ENCODE measurements at regions not wholly inside any gene's neighbourhood (a gene's known extent, or its start where the extent isn't known, plus 50 kb on each side); places are given as distances from the start of the nearest gene placed in this dataset.
"Not testable (repeated sequence)": the region's sequence is repeated elsewhere in the genome, so short reads cannot be mapped to it uniquely, and the experiment has no call there.

DNA sequence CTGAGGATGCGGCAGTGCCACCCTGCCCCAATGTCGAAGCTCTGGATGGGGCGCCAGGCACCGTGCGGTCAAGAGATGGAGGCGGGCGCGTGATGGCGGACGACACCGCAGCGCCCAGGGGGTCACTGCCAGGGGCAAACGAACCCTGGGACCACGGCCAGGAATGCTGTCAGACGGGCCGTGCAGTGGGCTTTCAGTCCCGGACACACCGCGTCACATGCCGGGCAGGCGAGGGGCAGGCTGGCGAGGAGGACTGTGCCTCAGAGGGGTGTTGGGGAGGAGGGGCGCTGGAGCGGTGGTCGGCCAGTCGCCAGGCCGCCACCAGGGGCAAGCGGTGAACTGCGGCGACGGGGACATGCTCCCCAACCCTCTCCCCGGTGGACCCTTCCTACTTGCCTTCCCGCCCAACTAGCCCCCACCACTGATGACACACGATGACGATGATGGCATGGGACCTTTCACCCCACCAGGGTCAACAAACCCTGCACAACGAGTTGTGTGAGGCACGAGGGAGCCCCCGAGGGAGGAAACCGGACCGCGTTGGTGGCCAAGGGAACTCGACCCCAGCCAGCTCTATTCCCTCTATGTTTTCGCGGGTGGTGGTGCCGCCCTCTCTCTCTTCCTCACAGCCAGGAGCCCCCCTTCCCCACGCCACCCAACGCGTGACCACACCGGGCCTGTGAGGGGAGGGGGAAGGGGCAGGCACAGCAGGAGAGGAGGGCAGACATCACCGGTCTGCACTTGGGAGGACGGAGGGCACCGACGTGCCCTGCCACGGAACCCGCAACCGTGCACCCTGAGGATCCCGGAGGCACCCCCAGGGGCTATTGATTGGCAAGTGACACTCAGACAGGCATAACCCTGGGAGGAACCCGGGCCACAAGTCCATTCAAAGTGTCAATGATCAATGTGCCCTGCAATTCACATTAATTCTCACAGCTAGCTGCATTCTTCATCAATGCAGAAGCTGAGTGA, 1960.9 kb upstream of the DEFB115 start:
- DNase-seq: no peak

DNA sequence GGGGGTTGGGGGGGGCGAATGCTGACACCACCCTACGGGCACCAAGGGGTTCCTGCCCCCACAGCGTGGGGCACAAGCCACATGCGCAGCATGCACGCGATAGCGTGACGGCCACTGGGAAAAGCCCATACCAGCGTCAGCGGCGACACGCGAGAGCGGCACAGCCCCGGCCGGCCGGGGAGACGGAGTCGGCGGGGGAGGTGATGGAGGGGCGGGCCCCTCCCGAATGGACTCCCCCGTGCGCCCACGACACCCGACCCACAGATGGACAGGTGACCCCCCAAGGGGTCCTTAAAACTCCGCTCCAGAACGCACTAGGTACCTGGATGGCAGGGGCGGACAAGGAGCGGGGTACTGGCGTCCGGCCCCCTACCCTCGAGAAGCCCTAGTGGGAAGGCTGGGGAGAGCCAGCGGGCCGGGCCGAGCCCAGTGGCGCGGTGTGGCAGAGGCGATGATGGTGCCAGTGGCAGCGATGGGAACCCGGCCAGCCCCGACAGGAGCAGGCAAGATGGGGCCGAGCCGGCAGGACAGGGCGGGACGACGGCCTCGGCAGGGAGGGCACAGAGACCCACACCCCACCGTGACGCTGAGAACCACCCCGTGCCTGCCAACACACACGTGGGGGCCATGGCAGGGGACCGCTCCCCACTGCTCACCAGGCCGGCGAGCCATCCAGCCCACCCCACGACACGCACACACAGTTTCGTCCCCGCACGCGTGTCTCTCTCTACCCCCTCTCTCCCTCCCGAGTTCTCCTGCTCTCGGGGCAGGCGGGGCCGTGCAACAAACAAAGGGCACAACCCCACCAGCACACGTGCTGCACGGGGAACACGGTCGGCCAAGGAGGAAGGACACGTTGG, 1959.8 kb upstream of the DEFB115 start:
- no peak for DNase-seq

DNA sequence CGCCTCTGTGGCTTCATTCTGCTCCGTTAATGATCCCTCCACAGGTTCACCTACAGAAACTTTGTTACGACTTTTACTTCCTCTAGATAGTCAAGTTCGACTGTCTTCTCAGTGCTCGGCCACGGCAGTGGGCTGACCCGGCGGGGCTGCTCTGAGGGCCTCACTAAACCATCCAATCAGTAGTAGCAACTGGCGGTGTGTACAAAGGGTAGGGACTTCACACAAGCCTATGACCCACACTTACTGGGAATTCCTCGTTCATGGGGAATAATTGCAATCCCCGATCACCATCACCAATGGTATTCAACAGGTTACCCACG, 1959.2 kb upstream of the DEFB115 start:
- no peak for DNase-seq

DNA sequence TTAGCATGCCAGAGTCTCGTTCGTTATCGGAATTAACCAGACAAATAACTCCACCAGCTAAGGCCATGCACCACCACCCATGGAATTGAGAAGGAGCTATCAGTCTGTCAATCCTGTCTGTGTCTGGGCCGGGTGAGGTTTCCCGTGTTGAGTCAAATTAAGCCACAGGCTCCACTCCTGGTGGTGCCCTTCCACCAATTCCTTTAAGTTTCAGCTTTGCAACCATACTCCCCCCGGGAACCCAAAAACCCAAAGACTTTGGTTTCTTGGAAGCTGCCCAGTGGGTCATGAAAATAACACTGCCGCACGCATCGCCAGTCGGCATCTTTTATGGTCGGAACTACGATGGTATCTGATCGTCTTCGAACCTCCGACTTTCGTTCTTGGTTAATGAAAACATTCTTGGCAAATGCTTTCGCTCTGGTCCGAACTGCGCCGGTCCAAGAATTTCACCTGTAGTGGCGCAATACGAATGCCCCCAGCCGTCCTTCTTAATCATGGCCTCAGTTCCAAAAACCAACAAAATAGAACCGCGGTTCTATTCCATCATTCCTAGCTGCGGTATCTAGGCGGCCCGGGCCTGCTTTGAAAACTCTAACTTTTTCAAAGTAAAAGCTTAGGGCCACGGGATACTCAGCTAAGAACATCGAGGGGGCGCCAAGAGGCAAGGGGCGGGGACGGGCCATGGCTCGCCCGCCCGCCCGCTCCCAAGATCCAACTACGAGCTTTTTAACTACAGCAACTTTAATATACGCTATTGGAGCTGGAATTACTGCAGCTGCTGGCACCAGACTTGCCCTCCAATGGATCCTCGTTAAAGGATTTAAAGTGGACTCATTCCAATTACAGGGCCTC, 1958.5 kb upstream of the DEFB115 start:
- DNase-seq: no peak

DNA sequence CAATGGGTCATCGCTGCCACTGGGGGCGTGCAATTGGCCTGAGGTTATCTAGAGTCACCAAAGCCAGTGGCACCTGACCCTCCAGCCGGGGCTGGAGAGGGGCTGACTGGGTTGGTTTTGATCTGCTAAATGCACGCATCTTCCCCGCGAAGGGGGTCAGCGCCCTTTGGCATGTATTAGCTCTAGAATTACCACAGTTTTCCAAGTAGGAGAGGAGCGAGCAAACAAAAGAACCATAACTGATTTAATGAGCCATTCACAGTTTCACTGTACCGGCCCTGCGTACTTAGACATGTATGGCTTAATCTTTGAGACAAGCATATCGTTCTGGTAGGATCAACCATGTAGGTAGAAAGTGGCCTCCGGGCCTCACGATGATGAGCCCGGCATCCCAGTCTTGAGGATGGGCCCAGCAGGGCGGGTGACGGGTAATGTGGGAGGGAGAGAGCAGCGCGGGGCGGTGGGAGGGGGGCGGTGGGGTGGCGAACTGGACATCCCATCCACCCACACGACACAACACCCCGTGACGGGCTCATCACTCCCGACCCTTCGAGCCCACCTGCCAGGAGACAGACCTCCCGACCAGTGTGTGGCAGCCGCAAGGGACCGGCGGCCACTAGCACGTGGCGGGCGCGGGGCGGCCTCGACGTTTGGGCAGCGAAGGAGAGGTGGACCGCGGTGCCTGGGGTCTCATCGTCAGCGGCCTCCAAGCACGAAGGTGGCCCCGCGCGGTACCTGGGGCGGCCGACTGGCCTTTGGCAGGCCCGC, 1957.5 kb upstream of the DEFB115 start:
- DNase-seq: no peak

DNA sequence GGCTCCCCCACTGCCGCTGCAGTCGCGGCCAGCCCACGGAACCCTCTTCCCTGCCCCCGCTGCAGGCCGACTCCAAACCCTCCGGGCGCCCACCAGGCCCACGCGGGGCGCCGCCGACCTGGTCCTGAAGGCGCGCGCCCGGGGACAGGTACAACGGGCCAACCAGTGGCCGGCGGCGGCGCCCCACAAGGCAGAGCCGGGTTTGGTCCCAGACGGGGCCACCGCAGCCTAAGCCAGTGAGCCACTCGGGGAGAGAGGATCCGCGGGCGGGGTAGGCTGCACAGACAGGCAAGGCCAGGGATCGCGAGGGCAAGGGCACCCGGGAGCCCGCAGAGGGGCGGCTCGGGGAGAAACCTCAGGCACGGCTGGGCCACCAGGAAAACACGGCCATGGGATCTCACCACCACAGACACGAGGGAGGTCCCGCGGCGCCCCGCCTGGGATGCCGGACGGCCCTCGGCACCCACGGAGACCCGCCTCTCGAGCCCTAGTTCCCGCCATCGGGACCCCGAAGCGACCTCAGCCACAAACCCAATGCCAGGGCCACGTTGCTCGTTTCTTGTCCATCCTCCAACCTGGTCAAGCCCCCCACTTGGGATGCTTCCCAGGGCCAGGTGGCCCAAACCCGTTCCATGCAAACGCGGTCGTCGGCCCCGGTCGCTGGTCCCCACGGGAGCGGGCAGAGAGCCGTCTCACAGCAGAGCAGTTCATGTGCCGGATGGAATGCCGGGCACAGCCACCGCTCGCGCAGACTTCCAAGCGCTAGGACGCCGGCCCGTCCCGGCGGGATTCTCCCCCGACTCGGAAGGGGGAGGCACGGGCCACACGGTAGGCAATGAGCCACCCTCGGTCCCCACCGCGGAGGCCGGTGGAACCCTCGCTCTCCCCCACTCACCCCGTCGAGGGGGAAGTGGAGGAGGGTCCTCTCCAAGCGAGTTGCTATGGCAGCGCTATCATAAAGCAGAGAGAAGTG, 1956.6 kb upstream of the DEFB115 start:
- no peak for DNase-seq

DNA sequence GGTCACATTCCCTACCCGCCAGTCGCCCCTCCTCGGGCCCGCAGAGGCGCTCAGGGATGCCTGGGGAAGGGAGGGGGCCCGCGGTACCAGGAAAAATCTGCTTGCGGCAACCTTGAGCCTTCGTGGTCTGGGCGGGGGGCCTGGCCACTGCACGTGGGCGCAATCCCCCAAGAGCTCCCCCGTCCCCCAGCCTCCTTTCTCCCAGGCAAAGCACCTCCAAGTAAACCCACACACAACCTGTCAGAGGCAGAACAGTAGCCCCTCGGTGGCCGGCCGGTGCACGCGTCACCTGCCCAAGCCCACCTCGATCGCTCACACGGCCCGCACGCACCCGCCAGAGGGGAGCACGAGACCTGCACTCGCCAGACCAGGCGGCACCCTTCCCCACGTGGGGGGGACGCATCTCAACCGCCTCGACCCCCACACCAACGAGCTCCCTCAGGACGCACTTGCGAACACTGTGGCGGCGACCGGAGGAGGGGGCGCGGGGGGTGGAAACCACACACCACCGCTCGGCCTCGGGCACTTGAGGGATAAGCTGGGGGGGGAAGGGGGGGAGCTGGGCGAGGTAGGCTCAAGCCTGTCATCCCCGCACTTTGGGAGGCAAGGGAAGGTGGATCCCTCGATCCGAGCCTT, 1955.7 kb upstream of the DEFB115 start:
- DNase-seq: no peak

DNA sequence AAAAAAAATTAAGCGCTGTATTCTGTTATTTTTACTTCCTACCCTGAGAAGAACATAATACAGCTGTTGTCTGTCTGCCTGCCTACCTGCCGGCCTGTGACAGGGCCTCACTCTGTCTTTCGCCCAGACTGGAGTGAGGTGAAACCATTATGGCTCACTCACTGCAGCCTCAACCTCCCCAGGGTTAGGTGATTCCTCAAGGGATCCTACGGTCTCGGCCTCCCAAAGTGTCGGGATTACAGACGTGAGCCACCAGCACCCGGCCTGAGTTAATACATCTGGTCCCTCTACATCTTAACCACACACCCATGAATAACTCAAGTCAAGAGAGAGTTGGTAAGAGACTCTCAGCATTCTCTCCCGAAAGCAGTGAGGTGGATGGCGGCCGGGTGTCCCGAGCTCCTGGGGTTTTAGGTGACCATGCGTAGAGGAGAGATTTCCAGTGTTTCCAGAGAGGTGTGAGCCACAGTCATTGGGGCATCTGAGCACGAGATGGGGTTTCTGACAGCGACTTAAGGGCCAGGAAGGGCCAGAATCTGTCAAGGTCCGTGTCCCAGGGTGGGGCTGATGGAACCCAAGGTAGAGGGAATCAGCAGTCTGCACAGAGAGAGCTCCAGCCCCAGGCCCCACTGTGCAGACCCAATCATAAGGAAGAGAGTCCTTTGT, 1954.4 kb upstream of the DEFB115 start:
- DNase-seq: no peak

DNA sequence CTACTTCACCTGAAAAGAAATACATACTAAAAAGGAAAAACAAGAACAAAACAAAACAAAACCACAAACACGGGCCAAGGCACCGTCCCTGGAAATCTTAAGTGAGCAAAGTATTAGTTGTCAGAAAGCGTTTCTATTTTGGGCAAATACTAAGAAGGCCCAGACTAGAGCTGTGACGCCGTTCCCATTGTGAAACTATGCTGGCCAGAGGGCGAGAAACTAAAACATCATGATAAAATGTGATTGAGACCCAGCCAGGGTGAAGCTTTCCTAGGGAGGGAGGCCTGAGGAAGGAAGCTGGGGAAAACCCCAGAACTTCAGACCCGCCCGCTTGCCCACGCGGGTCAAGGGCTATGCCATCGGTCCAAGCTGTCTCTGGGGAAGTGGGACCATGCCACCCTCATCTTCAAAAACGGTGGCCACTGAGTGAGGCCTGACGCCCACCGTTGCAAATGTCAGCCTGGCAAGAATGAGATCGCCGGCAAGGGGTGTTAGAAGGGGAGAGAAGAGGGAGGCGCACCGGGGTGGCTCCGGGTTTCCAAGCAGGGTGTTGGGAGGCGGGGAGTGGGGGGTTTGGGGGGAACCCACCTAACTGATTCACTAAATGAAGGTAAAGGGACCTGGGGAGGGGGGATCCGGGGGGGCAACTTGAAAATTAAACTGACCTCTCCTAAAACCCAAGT, 1950.9 kb upstream of the DEFB115 start:
- no peak for DNase-seq

DNA sequence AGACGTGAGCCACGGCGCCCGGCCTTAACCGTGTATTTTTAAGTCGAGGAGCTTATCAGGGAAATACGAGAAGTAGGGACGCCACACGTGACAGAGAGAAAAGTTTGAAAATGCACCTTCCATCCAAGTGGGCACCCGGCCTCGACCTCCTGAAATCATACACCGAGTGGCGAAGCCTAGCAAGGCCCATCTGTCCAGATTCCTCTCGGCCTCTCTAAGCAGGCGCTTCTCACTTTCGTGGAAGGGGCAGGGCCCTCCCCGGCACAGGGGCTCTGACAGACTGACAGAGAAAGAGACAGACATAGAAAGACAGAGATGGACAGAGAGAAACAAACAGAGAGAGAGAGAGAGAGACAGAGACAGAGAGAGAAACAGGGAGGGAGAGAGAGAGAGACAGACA, 1950.0 kb upstream of the DEFB115 start:
- DNase-seq: not testable (repeated sequence)

DNA sequence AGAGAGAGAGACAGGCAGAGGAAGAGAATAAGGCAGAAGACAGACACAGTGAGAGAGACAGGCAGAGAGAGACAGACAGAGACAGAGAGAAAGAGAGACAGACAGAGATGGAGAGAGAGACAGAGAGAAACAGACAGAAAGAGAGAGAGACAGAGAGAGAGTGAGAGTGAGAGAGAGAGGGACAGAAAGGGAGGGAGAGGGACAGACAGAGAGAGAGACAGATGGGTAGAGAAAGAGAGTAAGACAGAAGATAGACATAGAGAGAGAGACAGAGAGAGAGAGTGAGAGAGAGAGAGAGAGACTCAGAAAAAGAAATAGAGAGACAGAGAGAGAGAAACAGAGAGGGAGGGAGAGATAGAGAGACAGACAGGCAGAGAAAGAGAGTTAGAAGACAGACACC, 1948.5 kb upstream of the DEFB115 start:
- not testable (repeated sequence) for DNase-seq

DNA sequence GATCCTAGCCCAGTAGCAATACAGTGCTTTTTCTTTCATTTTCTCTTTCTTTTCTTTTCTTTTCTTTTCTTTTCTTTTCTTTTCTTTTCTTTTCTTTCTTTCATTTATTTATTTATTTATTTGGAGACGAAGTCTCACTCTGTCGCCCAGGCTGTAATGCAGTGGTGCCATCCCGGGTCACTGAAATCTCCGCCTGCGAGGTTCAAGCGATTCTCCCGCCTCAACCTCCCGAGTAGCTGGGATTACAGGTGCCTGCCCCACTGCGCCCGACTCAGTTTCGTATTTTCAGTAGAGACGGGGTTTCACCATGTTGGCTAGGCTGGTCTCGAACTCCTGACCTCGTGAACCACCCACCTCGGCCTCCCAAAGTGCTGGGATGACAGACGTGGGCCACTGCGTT, 1948.0 kb upstream of the DEFB115 start:
- DNase-seq: not testable (repeated sequence)

DNA sequence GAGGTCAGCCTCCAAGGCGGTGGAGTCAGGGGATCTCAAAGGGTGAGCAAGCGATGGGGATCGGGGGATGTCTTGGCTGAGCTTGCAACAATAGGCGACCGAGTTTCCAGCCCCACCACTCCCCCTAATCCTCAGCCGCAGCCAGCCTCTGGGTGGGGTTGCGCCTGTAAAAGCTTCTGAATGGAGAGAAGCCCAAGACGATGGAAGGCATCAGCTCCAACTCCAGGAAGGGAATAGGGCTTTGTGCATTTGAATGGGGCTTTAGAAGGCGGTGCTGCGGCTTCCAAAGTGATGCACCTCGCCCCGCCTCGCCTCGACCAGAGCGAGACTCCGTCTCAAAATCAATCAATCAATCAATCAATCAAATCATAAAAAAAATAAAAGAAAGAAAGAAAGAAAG, 1946.4 kb upstream of the DEFB115 start:
- DNase-seq: not testable (repeated sequence)

DNA sequence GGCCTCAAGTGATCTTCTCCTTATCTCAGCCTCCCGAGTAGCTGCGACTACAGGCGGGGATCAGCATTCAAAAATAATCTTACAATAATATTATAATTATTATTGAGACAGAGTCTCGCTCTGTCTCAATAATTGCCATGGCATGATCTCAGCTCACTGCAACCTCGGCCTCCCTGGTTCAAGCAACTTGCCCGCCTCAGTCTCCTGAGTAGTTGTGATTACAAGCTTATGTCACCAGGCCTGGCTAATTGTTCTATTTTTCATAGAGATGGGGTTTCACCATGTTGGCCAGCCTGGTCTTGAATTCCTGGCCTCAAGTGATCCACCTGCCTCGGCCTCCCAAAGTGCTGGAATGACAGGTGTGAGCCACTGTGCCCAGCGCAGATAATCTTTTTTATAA, 1944.8 kb upstream of the DEFB115 start:
- not testable (repeated sequence) for DNase-seq

DNA sequence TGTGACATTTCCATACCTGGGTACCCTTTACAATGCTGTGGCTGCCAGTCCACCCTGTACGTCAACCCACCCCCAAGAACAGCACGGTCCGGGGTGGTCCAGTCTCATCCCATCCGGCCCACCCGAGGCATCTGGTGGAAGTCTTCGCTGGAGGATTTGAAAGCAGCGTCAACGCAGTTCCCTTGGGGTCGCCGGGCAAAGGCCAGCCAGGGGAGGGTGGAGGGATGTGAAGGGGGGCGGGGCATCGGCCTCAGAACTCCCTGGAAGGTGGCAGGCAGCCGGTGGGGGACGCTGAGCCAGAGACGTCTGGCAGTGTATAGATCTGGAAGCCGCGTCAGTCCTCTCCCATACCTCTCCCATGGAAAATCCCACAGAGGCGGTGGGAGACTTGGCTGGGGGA, 1944.0 kb upstream of the DEFB115 start:
- no peak for DNase-seq

DNA sequence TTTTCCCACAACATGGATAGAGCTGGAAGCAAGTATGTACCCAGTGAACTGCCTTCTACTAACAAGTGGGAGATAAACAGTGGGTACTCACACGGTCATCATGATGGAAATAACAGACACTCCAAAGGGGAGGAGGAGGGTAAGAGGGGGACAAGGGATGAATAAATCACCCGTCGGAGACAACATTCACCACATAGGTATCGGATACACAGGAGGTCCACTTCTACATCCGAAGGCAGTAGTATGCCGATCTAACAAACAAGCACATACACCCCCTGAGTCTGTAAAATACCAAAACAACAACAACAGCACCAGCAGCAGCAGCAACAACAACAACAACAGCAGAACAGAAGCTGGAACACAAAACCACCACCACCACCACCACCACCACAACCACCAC, 1943.2 kb upstream of the DEFB115 start:
- no peak for DNase-seq

DNA sequence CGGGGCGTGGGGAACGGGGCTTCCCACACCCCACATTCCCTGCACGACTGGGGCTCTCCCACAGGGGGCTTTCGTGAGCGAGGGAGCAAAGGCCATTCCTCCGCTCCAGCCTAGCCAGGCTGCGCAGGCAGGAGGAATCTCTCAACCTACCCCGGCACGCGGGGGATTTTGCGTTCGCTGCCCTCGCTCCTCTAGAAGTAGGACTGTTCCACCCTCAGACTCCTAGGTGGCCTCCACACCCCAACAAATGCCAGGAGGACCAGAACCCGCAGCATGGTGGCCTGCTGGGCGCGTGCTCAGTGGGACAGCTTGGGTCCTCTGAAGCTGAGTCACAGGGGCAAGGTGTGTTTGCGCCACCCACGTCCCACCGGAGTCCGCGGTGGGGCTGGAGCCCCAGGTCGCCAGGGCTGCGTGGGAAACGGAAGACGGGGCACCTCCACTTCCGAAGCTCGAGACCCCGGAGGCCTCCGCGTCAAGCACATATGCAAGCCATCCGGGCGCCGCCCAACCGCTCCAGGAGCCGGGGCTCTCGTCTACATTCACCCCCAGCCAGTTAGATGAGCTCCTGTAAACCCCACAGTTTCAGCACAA, 1938.5 kb upstream of the DEFB115 start:
- DNase-seq: no peak

DNA sequence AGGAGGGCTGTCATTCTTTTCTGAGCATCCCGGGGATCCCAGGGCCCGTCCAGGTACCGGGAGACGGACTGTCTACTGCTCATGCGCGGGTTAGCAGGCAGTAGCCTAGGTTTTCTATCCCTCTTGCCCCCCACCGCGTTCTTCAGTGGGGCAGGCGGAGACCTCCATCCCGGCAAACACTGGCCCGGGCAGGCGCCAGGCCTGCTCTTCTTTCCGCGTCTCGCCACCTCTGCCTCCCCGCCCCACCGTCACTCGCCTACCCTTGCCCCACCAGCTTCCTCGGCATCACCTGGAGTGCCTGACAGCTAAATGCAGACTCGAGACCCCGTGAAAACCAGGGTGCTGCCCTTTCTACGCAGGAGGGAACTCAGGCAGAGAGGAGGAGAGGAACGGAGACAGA, 1937.7 kb upstream of the DEFB115 start:
- DNase-seq: no peak

Data from Kasumi-1 (cell line).